BJ (cell line): ENCODE measurements at regions not wholly inside any gene's neighbourhood (a gene's known extent, or its start where the extent isn't known, plus 50 kb on each side); places are given as distances from the start of the nearest gene placed in this dataset.

Experiments used
- CTCF ChIA-PET: fragments of 350-600 bp; formaldehyde crosslinking; extraction: SDS; loops from one replicate; lab custom pipeline; 2021; ENCODE audit warnings: antibody characterized with exemption, inconsistent platforms; lab: Yijun Ruan, JAX
- POLR2A ChIA-PET: fragments of 300-600 bp; sonication (Branson Sonifier 250); formaldehyde crosslinking; extraction: SDS; loops from one replicate; lab custom pipeline; 2021; ENCODE audit warnings: antibody characterized with exemption; lab: Charles Lee
- DNase-seq: peaks from one replicate; pipeline ENCODE4 v3.0.0-alpha.2; 2011; ENCODE audit warnings: low read depth
- H3K27me3 ChIP-seq: 2 replicates; pipeline ENCODE4 v1.6.0; 2011; ENCODE audit warnings: low read length; ENCODE audit not compliant: control insufficient read depth, insufficient read depth
- H3K36me3 ChIP-seq: 2 replicates; pipeline ENCODE4 v1.5.1; 2011; ENCODE audit warnings: low read length; ENCODE audit not compliant: control insufficient read depth, insufficient read depth
- H3K4me3 ChIP-seq: 2 replicates; pipeline ENCODE4 v1.5.1; 2011; ENCODE audit warnings: low read depth, mild to moderate bottlenecking, control low read depth, low read length
- CTCF ChIP-seq: IDR thresholded peaks from 2 replicates; pipeline ENCODE4 v1.5.1; 2011; ENCODE audit warnings: low read depth, mild to moderate bottlenecking, control low read depth, inconsistent platforms, low read length, moderate library complexity; ENCODE audit not compliant: insufficient read depth

- no peak for DNase-seq
- TF ChIP-seq CTCF: no peak
- POLR2A ChIA-PET: no interaction called here
- Histone ChIP-seq H3K4me3 (no peak overlapping the region), H3K36me3 (no peaks in the 10 kb centered on the region), H3K27me3 (no peaks in the 10 kb centered on the region)
- CTCF ChIA-PET: no interaction called here
These were observed 414.1 kb downstream of the CTTN start for GRCh38 chr11:70812472-70812871.

- no peaks in the 10 kb centered on the region for H3K36me3 ChIP-seq
- ChIA-PET CTCF (interaction anchor here (1.0 to 2.5 kb wide), 4 partner anchors 9 to 25 kb away, joined by 3 to 13 read pairs (median 9); no protein-coding TSS in a partner anchor), POLR2A (no interaction called here)
- H3K4me3 ChIP-seq: no peak overlapping the region
- no peaks in the 10 kb centered on the region for H3K27me3 ChIP-seq
- no peak for TF ChIP-seq CTCF
- DNase-seq: no peak
These were observed 415.3 kb downstream of the CTTN start for GRCh38 chr11:70813651-70814050.

GRCh38 chr11:70815485-70815832 is 417.1 kb downstream of the CTTN start:
- POLR2A ChIA-PET: no interaction called here
- CTCF ChIA-PET: interaction anchor here (0.6 to 2.5 kb wide), 18 partner anchors 8 to 611 kb away, joined by 3 to 13 read pairs (median 4); no protein-coding TSS in a partner anchor
- TF ChIP-seq CTCF: no peak
- H3K27me3 ChIP-seq: no peaks in the 10 kb centered on the region
- H3K4me3 ChIP-seq: no peak overlapping the region
- DNase-seq: no peak
- H3K36me3 ChIP-seq: no peaks in the 10 kb centered on the region

- ChIA-PET POLR2A (no interaction called here), CTCF (interaction anchor here (1.6 to 2.5 kb wide), 3 partner anchors 9 to 558 kb away, joined by 5 to 9 read pairs (median 8); no protein-coding TSS in a partner anchor)
- no peaks in the 10 kb centered on the region for H3K27me3 ChIP-seq
- H3K36me3 ChIP-seq: no peaks in the 10 kb centered on the region
- H3K4me3 ChIP-seq: no peak overlapping the region
- TF ChIP-seq CTCF: no peak
- no peak for DNase-seq
These were observed 417.9 kb downstream of the CTTN start for GRCh38 chr11:70816156-70816678.

- DNase-seq: no peak
- H3K36me3 ChIP-seq: no peaks in the 10 kb centered on the region
- TF ChIP-seq CTCF: no peak
- no peak overlapping the region for H3K4me3 ChIP-seq
- ChIA-PET CTCF (interaction anchor here (1.0 kb wide), 2 partner anchors 16 to 554 kb away, joined by 3 to 5 read pairs; no protein-coding TSS in a partner anchor), POLR2A (no interaction called here)
- no peaks in the 10 kb centered on the region for H3K27me3 ChIP-seq
These were observed 420.0 kb downstream of the CTTN start for GRCh38 chr11:70818351-70818750.
